ENCODE measurements at regions not wholly inside any gene's neighbourhood (a gene's known extent, or its start where the extent isn't known, plus 50 kb on each side); places are given as distances from the start of the nearest gene placed in this dataset.
A peak's percentile ranks its signal among the peaks of the same experiment; 100 is the strongest.
"Not testable (repeated sequence)": the region's sequence is repeated elsewhere in the genome, so short reads cannot be mapped to it uniquely, and the experiment has no call there.

DNA sequence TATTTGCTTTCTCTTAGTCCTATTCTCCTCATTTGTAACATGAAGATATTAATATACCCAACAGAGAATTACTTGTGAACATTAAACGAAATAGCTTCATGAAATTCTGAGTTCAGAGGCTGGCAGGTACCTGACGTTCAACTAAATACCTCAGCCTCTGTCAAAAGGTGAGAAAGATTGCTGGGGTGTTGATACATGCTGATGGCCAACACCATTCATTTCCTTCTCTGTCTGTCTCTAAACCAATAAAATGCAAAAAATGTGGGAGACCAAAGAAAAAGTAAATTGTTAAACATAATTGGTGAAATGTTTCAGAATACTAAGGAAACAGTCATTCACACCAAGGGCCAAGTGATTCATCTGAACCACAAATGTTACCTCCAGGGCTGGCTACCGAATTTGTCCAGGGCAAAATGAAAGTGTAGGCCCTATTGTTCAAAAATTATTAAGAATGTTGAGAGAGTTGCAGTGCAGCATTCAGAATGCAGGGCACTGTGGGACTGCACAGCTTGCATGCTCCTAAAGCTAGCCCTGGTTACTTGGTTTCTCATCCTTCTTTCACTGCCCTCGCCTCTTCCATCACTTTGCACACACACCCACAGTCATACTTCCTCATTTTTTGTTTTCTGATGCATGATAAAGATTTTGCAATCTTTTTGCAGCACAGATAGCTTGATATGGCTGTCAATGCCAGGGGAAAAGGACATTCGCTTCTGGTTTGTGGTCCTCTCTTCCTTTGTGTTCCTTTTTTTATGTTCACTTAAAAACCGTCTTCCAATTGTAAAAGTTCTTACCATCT is 414.3 kb upstream of the NR5A2 start:
- TF ChIP-seq, protein P1, sequence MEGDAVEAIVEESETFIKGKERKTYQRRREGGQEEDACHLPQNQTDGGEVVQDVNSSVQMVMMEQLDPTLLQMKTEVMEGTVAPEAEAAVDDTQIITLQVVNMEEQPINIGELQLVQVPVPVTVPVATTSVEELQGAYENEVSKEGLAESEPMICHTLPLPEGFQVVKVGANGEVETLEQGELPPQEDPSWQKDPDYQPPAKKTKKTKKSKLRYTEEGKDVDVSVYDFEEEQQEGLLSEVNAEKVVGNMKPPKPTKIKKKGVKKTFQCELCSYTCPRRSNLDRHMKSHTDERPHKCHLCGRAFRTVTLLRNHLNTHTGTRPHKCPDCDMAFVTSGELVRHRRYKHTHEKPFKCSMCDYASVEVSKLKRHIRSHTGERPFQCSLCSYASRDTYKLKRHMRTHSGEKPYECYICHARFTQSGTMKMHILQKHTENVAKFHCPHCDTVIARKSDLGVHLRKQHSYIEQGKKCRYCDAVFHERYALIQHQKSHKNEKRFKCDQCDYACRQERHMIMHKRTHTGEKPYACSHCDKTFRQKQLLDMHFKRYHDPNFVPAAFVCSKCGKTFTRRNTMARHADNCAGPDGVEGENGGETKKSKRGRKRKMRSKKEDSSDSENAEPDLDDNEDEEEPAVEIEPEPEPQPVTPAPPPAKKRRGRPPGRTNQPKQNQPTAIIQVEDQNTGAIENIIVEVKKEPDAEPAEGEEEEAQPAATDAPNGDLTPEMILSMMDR (IDR thresholded peaks at IDR 0.05; ENCODE audit: low read depth, low read length): no peak
- DNase-seq (ENCODE audit: low read depth, low spot score): peak; percentile 68
- in situ Hi-C loops (cut with HindIII; ENCODE audit: low sequenced_read_pairs): no loop called here
- no peak overlapping the region for H3K4me3 ChIP-seq (ENCODE audit: low read depth, low read length)

DNA sequence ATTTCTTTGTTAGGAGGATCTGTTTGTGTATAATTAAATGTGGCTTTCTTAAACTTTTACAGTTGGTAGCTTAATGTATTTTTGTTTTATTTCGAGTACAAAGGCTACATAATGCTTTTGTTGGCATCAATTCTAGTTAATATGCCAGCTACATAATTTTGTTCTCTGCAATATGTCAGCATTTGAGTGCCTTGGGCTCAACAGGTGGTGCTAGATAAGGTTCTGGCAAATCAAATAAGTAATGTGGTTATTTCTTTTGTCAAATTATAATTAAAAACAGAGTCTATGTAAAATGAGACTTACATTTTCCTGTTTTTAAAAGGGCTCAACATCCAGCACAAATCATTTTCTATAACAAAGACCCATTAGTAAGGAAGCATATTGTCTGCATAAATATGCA is 410.6 kb upstream of the NR5A2 start:
- TF ChIP-seq, protein P1 (IDR thresholded peaks at IDR 0.05; ENCODE audit: low read depth, low read length): no peak
- in situ Hi-C loops (cut with HindIII; ENCODE audit: low sequenced_read_pairs): no loop called here
- no peak overlapping the region for H3K4me3 ChIP-seq (ENCODE audit: low read depth, low read length)
- no peak for DNase-seq (ENCODE audit: low read depth, low spot score)

DNA sequence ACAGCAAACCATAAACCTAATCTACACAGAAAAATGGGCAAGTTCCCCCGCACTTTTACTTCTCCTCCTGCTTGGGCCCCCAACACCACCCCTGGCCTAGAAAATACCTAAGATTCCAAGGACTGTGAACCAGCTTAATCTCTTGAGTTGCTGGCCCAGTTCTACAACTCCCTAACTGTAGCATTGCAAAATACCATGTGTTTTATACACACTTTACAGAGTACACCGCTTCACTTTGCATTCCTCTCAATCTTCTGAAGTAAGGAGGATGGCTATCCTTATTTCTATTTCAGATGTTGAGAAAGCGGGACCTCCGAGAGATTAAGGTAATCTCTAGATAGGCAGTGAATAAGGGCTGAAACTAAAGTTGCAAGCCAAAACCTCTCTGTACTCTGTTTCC is 408.3 kb upstream of the NR5A2 start:
- in situ Hi-C loops (cut with HindIII; ENCODE audit: low sequenced_read_pairs): no loop called here
- TF ChIP-seq, protein P1 (IDR thresholded peaks at IDR 0.05; ENCODE audit: low read depth, low read length): no peak
- H3K4me3 ChIP-seq (ENCODE audit: low read depth, low read length): no peak overlapping the region
- DNase-seq (ENCODE audit: low read depth, low spot score): no peak

DNA sequence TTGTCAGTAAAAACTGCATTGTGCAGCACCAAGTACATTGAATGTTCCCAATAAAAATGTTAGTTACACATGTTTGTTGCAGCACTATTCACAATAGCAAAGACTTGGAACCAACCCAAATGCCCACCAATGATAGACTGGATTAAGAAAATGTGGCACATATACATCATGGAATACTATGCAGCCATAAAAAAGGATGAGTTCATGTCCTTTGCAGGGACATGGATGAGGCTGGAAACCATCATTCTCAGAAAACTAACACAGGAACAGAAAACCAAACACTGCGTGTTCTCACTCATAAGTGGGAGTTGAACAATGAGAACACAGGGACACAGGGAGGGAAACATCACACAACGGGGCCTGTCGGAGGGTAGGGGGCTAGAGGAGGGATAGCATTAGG is 401.3 kb upstream of the NR5A2 start:
- DNase-seq (ENCODE audit: low read depth, low spot score); H3K4me3 ChIP-seq (ENCODE audit: low read depth, low read length); in situ Hi-C loops (cut with HindIII; ENCODE audit: low sequenced_read_pairs): not testable (repeated sequence)

DNA sequence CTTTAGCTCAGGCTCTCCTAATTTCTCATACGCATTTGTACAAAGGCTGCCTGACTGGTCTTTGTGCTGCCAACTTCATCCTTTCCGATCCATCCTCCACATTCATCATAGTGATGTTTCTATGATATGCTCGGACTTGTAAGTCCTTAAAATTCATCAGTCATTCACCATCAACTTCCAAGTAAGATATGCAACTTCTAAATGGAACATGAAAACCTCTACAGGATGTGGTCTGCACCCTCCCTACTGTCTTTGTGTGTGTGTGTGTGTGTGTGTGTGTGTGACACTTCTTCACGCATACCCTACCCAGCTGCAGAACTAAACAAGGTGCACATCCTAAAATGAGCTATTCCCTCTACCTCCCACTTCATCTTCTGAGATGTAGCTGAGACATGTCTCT is 397.9 kb upstream of the NR5A2 start:
- TF ChIP-seq, protein P1 (IDR thresholded peaks at IDR 0.05; ENCODE audit: low read depth, low read length): no peak
- DNase-seq (ENCODE audit: low read depth, low spot score): no peak
- in situ Hi-C loops (cut with HindIII; ENCODE audit: low sequenced_read_pairs): no loop called here
- H3K4me3 ChIP-seq (ENCODE audit: low read depth, low read length): no peak overlapping the region

DNA sequence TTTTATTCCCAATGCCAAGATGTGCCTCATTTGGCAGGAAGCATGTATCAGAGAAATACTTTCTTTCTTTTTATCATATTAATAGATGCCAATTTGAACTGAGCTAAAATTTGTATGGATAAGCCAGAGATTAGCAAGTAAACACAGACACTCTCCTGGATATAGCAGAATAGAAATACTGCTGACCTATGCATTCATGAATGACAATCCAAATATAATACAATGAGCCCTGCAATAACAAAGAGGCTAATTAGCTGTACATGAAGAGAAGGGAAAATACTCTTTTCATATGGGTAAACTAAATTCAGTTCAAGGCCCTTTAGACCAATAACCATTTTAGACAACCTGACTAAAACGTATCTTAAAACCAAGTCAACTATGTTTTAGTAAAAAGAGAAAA is 388.1 kb upstream of the NR5A2 start:
- no peak for DNase-seq (ENCODE audit: low read depth, low spot score)
- TF ChIP-seq, protein P1 (IDR thresholded peaks at IDR 0.05; ENCODE audit: low read depth, low read length): no peak
- no peak overlapping the region for H3K4me3 ChIP-seq (ENCODE audit: low read depth, low read length)
- in situ Hi-C loops (cut with HindIII; ENCODE audit: low sequenced_read_pairs): no loop called here

DNA sequence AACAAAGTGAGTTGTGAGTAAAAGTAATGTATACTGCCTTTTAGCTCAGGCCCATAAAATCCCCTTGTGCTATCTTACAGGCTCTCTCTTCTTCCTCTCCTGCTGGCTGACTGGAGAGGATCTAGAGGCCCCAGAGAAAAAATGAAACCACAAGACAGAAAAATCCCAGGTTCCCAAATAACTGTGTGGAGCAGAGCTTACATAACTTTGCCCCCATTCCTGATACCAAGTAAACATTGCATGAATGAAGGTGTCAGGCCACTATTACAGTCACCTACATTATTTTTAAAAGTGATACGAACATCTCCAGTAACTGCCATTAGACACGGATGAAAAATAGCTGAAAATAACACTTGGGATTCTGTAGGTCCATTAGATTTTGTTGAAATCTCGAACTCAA is 386.0 kb upstream of the NR5A2 start:
- in situ Hi-C loops (cut with HindIII; ENCODE audit: low sequenced_read_pairs): no loop called here
- TF ChIP-seq, protein P1 (IDR thresholded peaks at IDR 0.05; ENCODE audit: low read depth, low read length): no peak
- H3K4me3 ChIP-seq (ENCODE audit: low read depth, low read length): no peak overlapping the region
- DNase-seq (ENCODE audit: low read depth, low spot score): no peak
